Mesendoderm (in vitro differentiated cells): ENCODE measurements at regions not wholly inside any gene's neighbourhood (a gene's known extent, or its start where the extent isn't known, plus 50 kb on each side); places are given as distances from the start of the nearest gene placed in this dataset.
"Not testable (repeated sequence)": the region's sequence is repeated elsewhere in the genome, so short reads cannot be mapped to it uniquely, and the experiment has no call there.

ENCODE experiments used
- DNase-seq: peaks from one replicate; pipeline ENCODE4 v3.0.0; 2013
- H2AK5ac ChIP-seq: 2 replicates; pipeline ENCODE4 v1.6.1; 2013; ENCODE audit warnings: low read length, inconsistent platforms
- H2BK120ac ChIP-seq: 2 replicates; pipeline ENCODE4 v1.6.1; 2013; ENCODE audit warnings: low read depth, mild to moderate bottlenecking, low read length, moderate library complexity, mixed read lengths
- H2BK15ac ChIP-seq: replicated peaks from 2 replicates; pipeline ENCODE4 v1.6.1; 2013; ENCODE audit warnings: low read depth, mild to moderate bottlenecking, moderate library complexity
- H2BK5ac ChIP-seq: 2 replicates; pipeline ENCODE4 v1.6.1; 2013; ENCODE audit warnings: low read length, inconsistent platforms
- H3K18ac ChIP-seq: 2 replicates; pipeline ENCODE4 v1.6.1; 2013; ENCODE audit warnings: mild to moderate bottlenecking, low read length, mixed read lengths
- H3K23ac ChIP-seq: one replicate; pipeline ENCODE4 v1.6.1; 2013; ENCODE audit warnings: low read length
- H3K27ac ChIP-seq: 2 replicates; pipeline ENCODE4 v1.5.1; 2013; ENCODE audit warnings: low read depth, mild to moderate bottlenecking, inconsistent platforms, low read length, moderate library complexity
- H3K27me3 ChIP-seq: 2 replicates; pipeline ENCODE4 v1.6.1; 2013; ENCODE audit warnings: low read length, control low read depth, mild to moderate bottlenecking, inconsistent platforms; ENCODE audit not compliant: insufficient read depth, poor library complexity
- H3K36me3 ChIP-seq: 2 replicates; pipeline ENCODE4 v1.6.1; 2013; ENCODE audit warnings: low read length, inconsistent platforms; ENCODE audit not compliant: control insufficient read depth, insufficient read depth
- H3K4ac ChIP-seq: one replicate; pipeline ENCODE4 v1.6.1; 2013; ENCODE audit warnings: low read depth, mild to moderate bottlenecking, low read length, moderate library complexity
- H3K4me1 ChIP-seq: 2 replicates; pipeline ENCODE4 v1.6.1; 2013; ENCODE audit warnings: low read depth, low read length, inconsistent platforms; ENCODE audit not compliant: control insufficient read depth
- H3K4me2 ChIP-seq: 2 replicates; pipeline ENCODE4 v1.6.1; 2013; ENCODE audit warnings: low read length
- H3K4me3 ChIP-seq: 2 replicates; pipeline ENCODE4 v1.5.1; 2013; ENCODE audit warnings: mild to moderate bottlenecking, low read length
- H3K56ac ChIP-seq: one replicate; pipeline ENCODE4 v1.6.1; 2013; ENCODE audit warnings: low read length
- H3K79me1 ChIP-seq: 2 replicates; pipeline ENCODE4 v1.6.1; 2013; ENCODE audit warnings: low read length, inconsistent platforms
- H3K79me2 ChIP-seq: 2 replicates; pipeline ENCODE4 v1.6.1; 2013; ENCODE audit warnings: mild to moderate bottlenecking, low read length; ENCODE audit not compliant: control insufficient read depth, insufficient read depth
- H3K9ac ChIP-seq: 2 replicates; pipeline ENCODE4 v1.6.1; 2013; ENCODE audit warnings: low read length, inconsistent platforms
- H4K5ac ChIP-seq: one replicate; pipeline ENCODE4 v1.6.1; 2013; ENCODE audit warnings: low read length
- H4K8ac ChIP-seq: one replicate; pipeline ENCODE4 v1.6.1; 2013; ENCODE audit warnings: low read depth, mild to moderate bottlenecking, control low read depth, low read length, moderate library complexity
- WGBS: extraction: QIAGEN DNeasy Blood & Tissue Kit; methylation state at CpG from one replicate; pipeline ENCODE4 v1.1.7; 2013; ENCODE audit warnings: low lambda C conversion rate, missing lambda C conversion rate; ENCODE audit not compliant: insufficient coverage; ENCODE audit errors: extremely low coverage; 5-methylcytosine and 5-hydroxymethylcytosine counted together

- H3K4me3 ChIP-seq, H3K4ac ChIP-seq, H3K79me1 ChIP-seq, H3K18ac ChIP-seq, H2BK5ac ChIP-seq, H4K8ac ChIP-seq, H2BK120ac ChIP-seq, H3K56ac ChIP-seq, H3K36me3 ChIP-seq, H3K4me2 ChIP-seq, H3K4me1 ChIP-seq, H2AK5ac ChIP-seq, H3K27me3 ChIP-seq, H2BK15ac ChIP-seq, H4K5ac ChIP-seq, H3K9ac ChIP-seq, H3K23ac ChIP-seq, DNase-seq, H3K79me2 ChIP-seq, H3K27ac ChIP-seq: not testable (repeated sequence)
- no CpG with 5 or more reads among the region's 10 CpGs for WGBS
Observed at GRCh38 chr4:19556276-19556675, 695.4 kb upstream of the SLIT2 start.

GRCh38 chr4:19547463-19547862, 704.2 kb upstream of the SLIT2 start:
- no peak overlapping the region for H3K18ac ChIP-seq
- H3K9ac ChIP-seq: no peak overlapping the region
- H3K79me2 ChIP-seq: no peaks in the 10 kb centered on the region
- H2BK120ac ChIP-seq: no peak overlapping the region
- H4K8ac ChIP-seq: no peak overlapping the region
- no peak overlapping the region for H3K27ac ChIP-seq
- no peak overlapping the region for H3K56ac ChIP-seq
- DNase-seq: no peak
- no peak overlapping the region for H2BK5ac ChIP-seq
- H3K4me1 ChIP-seq: no peaks in the 10 kb centered on the region
- no peaks in the 10 kb centered on the region for H3K79me1 ChIP-seq
- no peaks in the 10 kb centered on the region for H3K36me3 ChIP-seq
- no peak overlapping the region for H4K5ac ChIP-seq
- no peak overlapping the region for H2BK15ac ChIP-seq
- H3K4me2 ChIP-seq: no peak overlapping the region
- no CpG with 5 or more reads among the region's 2 CpGs for WGBS
- H3K23ac ChIP-seq: no peak overlapping the region
- no peak overlapping the region for H3K4ac ChIP-seq
- no peak overlapping the region for H3K4me3 ChIP-seq
- no peaks in the 10 kb centered on the region for H3K27me3 ChIP-seq
- H2AK5ac ChIP-seq: no peak overlapping the region

GRCh38 chr4:19544446-19545125, 707.1 kb upstream of the SLIT2 start:
- no peak overlapping the region for H3K4me2 ChIP-seq
- no peak overlapping the region for H3K9ac ChIP-seq
- no peak overlapping the region for H3K56ac ChIP-seq
- no peaks in the 10 kb centered on the region for H3K27me3 ChIP-seq
- DNase-seq: no peak
- no peak overlapping the region for H3K18ac ChIP-seq
- H3K4me1 ChIP-seq: no peaks in the 10 kb centered on the region
- H3K79me1 ChIP-seq: no peaks in the 10 kb centered on the region
- H2BK120ac ChIP-seq: no peak overlapping the region
- no CpG with 5 or more reads among the region's 4 CpGs for WGBS
- no peak overlapping the region for H3K27ac ChIP-seq
- no peaks in the 10 kb centered on the region for H3K36me3 ChIP-seq
- no peak overlapping the region for H2BK15ac ChIP-seq
- no peak overlapping the region for H3K4me3 ChIP-seq
- H3K79me2 ChIP-seq: no peaks in the 10 kb centered on the region
- H4K5ac ChIP-seq: no peak overlapping the region
- no peak overlapping the region for H2AK5ac ChIP-seq
- no peak overlapping the region for H3K23ac ChIP-seq
- no peak overlapping the region for H4K8ac ChIP-seq
- H3K4ac ChIP-seq: no peak overlapping the region
- H2BK5ac ChIP-seq: no peak overlapping the region

GRCh38 chr4:19540859-19541540, 710.7 kb upstream of the SLIT2 start:
- Histone ChIP-seq H3K79me2 (no peaks in the 10 kb centered on the region), H2BK5ac (no peak overlapping the region), H3K56ac (no peak overlapping the region), H3K4me3 (no peak overlapping the region), H3K4ac (no peak overlapping the region), H3K23ac (no peak overlapping the region), H3K9ac (no peak overlapping the region), H3K18ac (no peak overlapping the region), H3K4me1 (no peaks in the 10 kb centered on the region), H4K5ac (no peak overlapping the region), H3K4me2 (no peak overlapping the region), H3K36me3 (no peaks in the 10 kb centered on the region), H2BK15ac (no peak overlapping the region), H2AK5ac (no peak overlapping the region), H4K8ac (no peak overlapping the region), H3K27ac (no peak overlapping the region), H3K79me1 (no peaks in the 10 kb centered on the region), H2BK120ac (no peak overlapping the region), H3K27me3 (no peaks in the 10 kb centered on the region)
- no CpG with 5 or more reads among the region's 6 CpGs for WGBS
- DNase-seq: no peak

GRCh38 chr4:19539201-19539600, 712.5 kb upstream of the SLIT2 start:
- H3K79me1 ChIP-seq: no peaks in the 10 kb centered on the region
- H2AK5ac ChIP-seq: no peak overlapping the region
- no peak overlapping the region for H2BK5ac ChIP-seq
- no peak overlapping the region for H3K4me3 ChIP-seq
- no peak overlapping the region for H3K9ac ChIP-seq
- DNase-seq: peak; percentile 56
- H2BK15ac ChIP-seq: no peak overlapping the region
- no peak overlapping the region for H4K8ac ChIP-seq
- H3K36me3 ChIP-seq: no peaks in the 10 kb centered on the region
- H3K4me2 ChIP-seq: no peak overlapping the region
- H2BK120ac ChIP-seq: no peak overlapping the region
- no peaks in the 10 kb centered on the region for H3K4me1 ChIP-seq
- no CpG with 5 or more reads among the region's 3 CpGs for WGBS
- no peaks in the 10 kb centered on the region for H3K27me3 ChIP-seq
- no peak overlapping the region for H3K56ac ChIP-seq
- H3K23ac ChIP-seq: no peak overlapping the region
- H3K4ac ChIP-seq: no peak overlapping the region
- H3K18ac ChIP-seq: no peak overlapping the region
- no peak overlapping the region for H3K27ac ChIP-seq
- no peaks in the 10 kb centered on the region for H3K79me2 ChIP-seq
- no peak overlapping the region for H4K5ac ChIP-seq

GRCh38 chr4:19534159-19534558, 717.5 kb upstream of the SLIT2 start:
- H2BK15ac ChIP-seq: no peak overlapping the region
- no peak for DNase-seq
- WGBS: no CpG with 5 or more reads among the region's 3 CpGs

More at GRCh38 chr4:19534159-19534558, 717.5 kb upstream of the SLIT2 start:
- no peak overlapping the region for H2BK120ac ChIP-seq
- no peak overlapping the region for H4K5ac ChIP-seq
- no peak overlapping the region for H2BK5ac ChIP-seq
- no peak overlapping the region for H3K9ac ChIP-seq
- H3K4me1 ChIP-seq: no peaks in the 10 kb centered on the region
- no peak overlapping the region for H2AK5ac ChIP-seq
- H3K23ac ChIP-seq: no peak overlapping the region
- no peaks in the 10 kb centered on the region for H3K27me3 ChIP-seq
- H3K79me2 ChIP-seq: no peaks in the 10 kb centered on the region
- H3K36me3 ChIP-seq: no peaks in the 10 kb centered on the region
- H4K8ac ChIP-seq: no peak overlapping the region
- H3K79me1 ChIP-seq: no peaks in the 10 kb centered on the region
- H3K4ac ChIP-seq: no peak overlapping the region
- no peak overlapping the region for H3K56ac ChIP-seq
- H3K4me2 ChIP-seq: no peak overlapping the region
- H3K4me3 ChIP-seq: no peak overlapping the region
- H3K18ac ChIP-seq: no peak overlapping the region
- H3K27ac ChIP-seq: no peak overlapping the region
